ENCODE measurements at regions not wholly inside any gene's neighbourhood (a gene's known extent, or its start where the extent isn't known, plus 50 kb on each side); places are given as distances from the start of the nearest gene placed in this dataset.

- TF ChIP-seq EP300 (IDR thresholded peaks at IDR 0.05; ENCODE audit: borderline replicate concordance in 1 of 2, low read depth in 2 of 2, low read length in 2 of 2) (no peak), PHF8 (conservative IDR thresholded peaks at IDR 0.05; ENCODE audit: low read depth, low read length) (no peak), RFX5 (IDR thresholded peaks at IDR 0.05; ENCODE audit: borderline replicate concordance, low read depth, low read length) (no peak), ATF3 (IDR thresholded peaks at IDR 0.05; ENCODE audit: insufficient read depth, low read depth, low read length) (no peak), ASH2L (IDR thresholded peaks at IDR 0.05; ENCODE audit: low read length) (no peak), GTF2F1 (IDR thresholded peaks at IDR 0.05; ENCODE audit: borderline replicate concordance, low read depth, low read length) (no peak), JUND (IDR thresholded peaks at IDR 0.05; ENCODE audit: low read length) (no peak)
Measured at GRCh38 chr3:104896624-104897023, 470.1 kb upstream of the ALCAM start (continued).
